C4-2B (cell line): ENCODE measurements at regions not wholly inside any gene's neighbourhood (a gene's known extent, or its start where the extent isn't known, plus 50 kb on each side); places are given as distances from the start of the nearest gene placed in this dataset.
"Not testable (repeated sequence)": the region's sequence is repeated elsewhere in the genome, so short reads cannot be mapped to it uniquely, and the experiment has no call there.

ENCODE experiments used
- ZFX ChIP-seq: fragments of 450-650 bp; IDR thresholded peaks from 2 replicates; pipeline ENCODE4 v1.6.1; 2017
- TF ChIP-seq, protein P1 (sequence below): fragments of 450-650 bp; conservative IDR thresholded peaks from 2 replicates; pipeline ENCODE4 v1.5.1; 2017; ENCODE audit warnings: mild to moderate bottlenecking

DNA sequence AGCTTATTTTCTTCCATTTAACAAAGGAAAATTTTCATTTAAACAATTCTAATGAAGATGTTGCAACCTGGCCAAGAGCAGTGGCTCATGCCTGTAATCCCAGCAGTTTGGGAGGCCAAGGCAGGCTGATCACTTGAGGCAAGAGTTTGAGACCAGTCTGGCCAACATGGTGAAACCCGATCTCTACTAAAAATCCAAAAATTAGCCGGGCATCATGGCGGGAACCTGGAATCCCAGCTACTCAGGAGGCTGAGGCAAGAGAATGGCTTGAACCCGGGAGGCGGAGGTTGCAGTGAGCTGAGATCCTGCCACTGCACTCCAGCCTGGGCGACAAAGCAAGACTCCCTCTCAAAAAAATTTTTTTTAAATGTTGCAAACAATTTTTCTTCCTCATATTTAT lies 4748.8 kb upstream of the OR11H1 start:
- TF ChIP-seq, protein P1, sequence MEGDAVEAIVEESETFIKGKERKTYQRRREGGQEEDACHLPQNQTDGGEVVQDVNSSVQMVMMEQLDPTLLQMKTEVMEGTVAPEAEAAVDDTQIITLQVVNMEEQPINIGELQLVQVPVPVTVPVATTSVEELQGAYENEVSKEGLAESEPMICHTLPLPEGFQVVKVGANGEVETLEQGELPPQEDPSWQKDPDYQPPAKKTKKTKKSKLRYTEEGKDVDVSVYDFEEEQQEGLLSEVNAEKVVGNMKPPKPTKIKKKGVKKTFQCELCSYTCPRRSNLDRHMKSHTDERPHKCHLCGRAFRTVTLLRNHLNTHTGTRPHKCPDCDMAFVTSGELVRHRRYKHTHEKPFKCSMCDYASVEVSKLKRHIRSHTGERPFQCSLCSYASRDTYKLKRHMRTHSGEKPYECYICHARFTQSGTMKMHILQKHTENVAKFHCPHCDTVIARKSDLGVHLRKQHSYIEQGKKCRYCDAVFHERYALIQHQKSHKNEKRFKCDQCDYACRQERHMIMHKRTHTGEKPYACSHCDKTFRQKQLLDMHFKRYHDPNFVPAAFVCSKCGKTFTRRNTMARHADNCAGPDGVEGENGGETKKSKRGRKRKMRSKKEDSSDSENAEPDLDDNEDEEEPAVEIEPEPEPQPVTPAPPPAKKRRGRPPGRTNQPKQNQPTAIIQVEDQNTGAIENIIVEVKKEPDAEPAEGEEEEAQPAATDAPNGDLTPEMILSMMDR = not testable (repeated sequence)
- TF ChIP-seq ZFX = not testable (repeated sequence)
